Fibroblast of pulmonary artery (primary cell): ENCODE measurements at regions not wholly inside any gene's neighbourhood (a gene's known extent, or its start where the extent isn't known, plus 50 kb on each side); places are given as distances from the start of the nearest gene placed in this dataset.
A peak's percentile ranks its signal among the peaks of the same experiment; 100 is the strongest.
"Not testable (repeated sequence)": the region's sequence is repeated elsewhere in the genome, so short reads cannot be mapped to it uniquely, and the experiment has no call there.

Experiments
- DNase-seq: peaks from one replicate; pipeline ENCODE4 v3.0.0-alpha.2; 2010; ENCODE audit warnings: low read depth
- H3K4me3 ChIP-seq: replicated peaks from 2 replicates; pipeline ENCODE4 v1.5.1; 2011; ENCODE audit warnings: low read depth, mild to moderate bottlenecking, control low read depth, low read length, moderate library complexity
- CTCF ChIP-seq: IDR thresholded peaks from 2 replicates; pipeline ENCODE4 v1.5.1; 2011; ENCODE audit warnings: mild to moderate bottlenecking, control low read depth, low read length, inconsistent platforms; ENCODE audit errors: missing control alignments

GRCh38 chr3:152910211-152910610, 75.3 kb downstream of the P2RY1 start:
- peak; percentile 2 for TF ChIP-seq CTCF
- peak; percentile 8 for DNase-seq
- H3K4me3 ChIP-seq = no peak overlapping the region

GRCh38 chr3:152910966-152911365, 76.0 kb downstream of the P2RY1 start:
- TF ChIP-seq CTCF = no peak
- DNase-seq = no peak
- no peak overlapping the region for H3K4me3 ChIP-seq

- H3K4me3 ChIP-seq, DNase-seq: not testable (repeated sequence)
Measured at GRCh38 chr3:152914743-152915142, 79.8 kb downstream of the P2RY1 start.

- DNase-seq = no peak
- no peak overlapping the region for H3K4me3 ChIP-seq
- TF ChIP-seq CTCF = no peak
Measured at GRCh38 chr3:152915695-152916094, 80.8 kb downstream of the P2RY1 start.

GRCh38 chr3:152916753-152917279, 81.9 kb downstream of the P2RY1 start:
- no peak for TF ChIP-seq CTCF
- no peak for DNase-seq
- no peak overlapping the region for H3K4me3 ChIP-seq

GRCh38 chr3:152921351-152921750, 86.4 kb downstream of the P2RY1 start:
- no peak overlapping the region for H3K4me3 ChIP-seq
- no peak for TF ChIP-seq CTCF
- no peak for DNase-seq

GRCh38 chr3:152922554-152922953, 87.6 kb downstream of the P2RY1 start:
- TF ChIP-seq CTCF = no peak
- DNase-seq = no peak
- no peak overlapping the region for H3K4me3 ChIP-seq

- no peak overlapping the region for H3K4me3 ChIP-seq
- no peak for DNase-seq
- TF ChIP-seq CTCF = no peak
Measured at GRCh38 chr3:152927131-152927530, 92.2 kb downstream of the P2RY1 start.
